ENCODE measurements at regions not wholly inside any gene's neighbourhood (a gene's known extent, or its start where the extent isn't known, plus 50 kb on each side); places are given as distances from the start of the nearest gene placed in this dataset.

- no peak for DNase-seq (ENCODE audit: low spot score)
Measured at GRCh38 chr6:147035886-147036285, 168.3 kb upstream of the STXBP5 start.

- DNase-seq (ENCODE audit: low spot score), result no peak
Measured at GRCh38 chr6:147037881-147038280, 166.3 kb upstream of the STXBP5 start.

DNA sequence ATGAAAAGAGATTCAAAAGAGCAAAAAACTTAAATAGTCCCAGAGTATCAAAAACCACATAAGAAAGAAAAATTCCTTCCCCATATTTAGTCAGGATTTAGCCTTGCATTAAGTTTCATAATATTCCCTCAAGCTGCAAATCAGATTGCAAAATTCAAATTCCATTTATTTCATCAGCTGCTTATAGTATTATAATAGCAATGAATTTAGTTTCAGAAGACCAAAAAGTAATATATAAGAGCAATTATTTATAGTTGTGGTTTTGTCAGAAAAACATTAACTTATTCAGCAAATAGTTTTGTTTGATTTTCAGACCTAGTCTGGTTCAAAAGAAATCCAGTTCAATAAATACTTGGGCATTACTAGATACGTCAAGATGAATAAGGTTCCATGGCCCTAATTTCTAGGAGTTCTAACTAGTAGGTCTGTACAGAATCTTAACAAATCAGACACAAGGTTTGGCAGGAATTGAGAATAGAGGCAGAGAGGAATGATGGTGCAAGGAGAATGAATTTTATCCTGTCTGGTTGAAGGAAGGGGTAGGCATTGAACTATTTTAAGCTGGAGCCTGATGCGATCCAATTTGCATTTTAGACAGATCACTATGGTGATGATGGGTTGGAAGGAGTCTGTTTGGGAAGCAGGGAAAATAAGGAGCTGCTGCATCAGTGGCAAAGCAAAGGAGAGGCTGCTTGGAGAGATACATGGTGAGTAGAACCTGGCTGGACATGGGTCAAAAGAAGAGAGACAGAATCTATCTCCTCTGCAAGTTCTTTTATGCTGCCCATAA lies 163.9 kb upstream of the STXBP5 start:
- no peak for DNase-seq (ENCODE audit: low spot score)

- DNase-seq (ENCODE audit: low spot score), result no peak
Measured at GRCh38 chr6:147042679-147043078, 161.5 kb upstream of the STXBP5 start.

GRCh38 chr6:147043994-147044477 lies 160.2 kb upstream of the STXBP5 start:
- no peak for DNase-seq (ENCODE audit: low spot score)

- DNase-seq (ENCODE audit: low spot score), result peak; percentile 18
Measured at GRCh38 chr6:147046141-147046877, 157.9 kb upstream of the STXBP5 start.

DNA sequence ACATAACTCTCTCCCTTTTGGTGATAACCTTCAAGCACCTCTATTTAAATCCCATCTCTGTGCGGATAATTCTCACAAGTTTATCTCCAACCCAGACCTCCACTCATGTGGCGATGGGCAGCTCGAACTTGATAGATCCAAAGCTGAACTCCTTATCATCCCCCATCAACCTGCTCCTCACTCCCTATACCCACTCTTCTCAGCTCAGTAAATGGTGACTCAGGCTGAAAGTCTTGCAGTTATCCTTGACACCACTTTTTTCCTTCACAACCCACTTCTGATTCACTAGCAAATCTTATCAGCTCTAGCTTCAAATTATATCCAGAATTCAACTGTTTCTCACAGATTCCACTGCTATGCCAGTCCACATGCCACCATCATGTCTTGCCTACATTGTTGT lies 155.3 kb upstream of the STXBP5 start:
- DNase-seq (ENCODE audit: low spot score), result no peak

DNA sequence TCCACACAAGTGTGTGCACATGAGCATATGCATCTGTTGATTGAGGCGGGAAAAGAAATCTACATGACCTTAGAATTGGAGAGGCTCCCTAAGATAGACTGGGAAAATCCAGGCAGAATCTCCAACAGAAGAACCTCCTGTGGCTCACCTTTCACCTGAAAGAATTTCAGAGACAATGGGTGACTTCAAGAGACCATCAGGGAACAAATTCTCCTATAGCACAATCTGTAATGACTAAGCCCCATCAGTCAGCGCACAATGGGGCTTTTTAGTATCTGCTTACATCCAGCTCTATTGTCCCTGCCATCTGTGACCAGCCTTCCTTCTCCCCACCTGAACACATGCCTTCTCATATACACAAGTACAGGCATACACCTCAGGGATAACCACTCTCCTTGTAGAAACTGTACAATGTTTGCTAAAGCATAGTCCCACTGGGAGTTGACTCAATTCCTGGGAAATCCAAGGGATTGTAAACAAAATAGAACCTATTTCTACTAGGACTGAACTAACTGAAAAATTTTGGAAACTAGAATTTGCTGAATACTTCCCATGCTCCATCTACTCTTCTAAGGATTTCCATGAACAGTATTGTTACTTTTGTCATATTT lies 150.8 kb upstream of the STXBP5 start:
- no peak for DNase-seq (ENCODE audit: low spot score)

- DNase-seq (ENCODE audit: low spot score), result no peak
Measured at GRCh38 chr6:147054158-147054557, 150.1 kb upstream of the STXBP5 start.

DNA sequence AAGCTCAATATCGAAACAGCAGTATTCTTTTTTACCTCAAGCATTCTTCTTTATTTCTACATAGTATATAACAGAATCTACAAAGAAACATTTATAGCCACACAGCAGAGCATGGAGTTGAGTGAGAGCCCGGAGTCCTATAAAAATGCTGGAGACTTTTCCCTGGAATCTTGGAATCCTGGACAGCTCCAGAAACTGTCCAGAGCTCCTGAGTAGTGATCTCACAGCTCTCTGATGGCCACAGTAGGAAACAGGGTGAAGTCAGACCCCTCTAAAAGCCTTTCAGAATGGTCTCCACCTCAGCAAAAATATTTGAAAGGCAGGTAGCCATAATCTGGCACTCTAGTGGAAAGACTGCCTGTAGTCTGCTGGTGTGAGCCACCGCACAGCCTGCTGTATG lies 149.3 kb upstream of the STXBP5 start:
- DNase-seq (ENCODE audit: low spot score), result no peak

DNA sequence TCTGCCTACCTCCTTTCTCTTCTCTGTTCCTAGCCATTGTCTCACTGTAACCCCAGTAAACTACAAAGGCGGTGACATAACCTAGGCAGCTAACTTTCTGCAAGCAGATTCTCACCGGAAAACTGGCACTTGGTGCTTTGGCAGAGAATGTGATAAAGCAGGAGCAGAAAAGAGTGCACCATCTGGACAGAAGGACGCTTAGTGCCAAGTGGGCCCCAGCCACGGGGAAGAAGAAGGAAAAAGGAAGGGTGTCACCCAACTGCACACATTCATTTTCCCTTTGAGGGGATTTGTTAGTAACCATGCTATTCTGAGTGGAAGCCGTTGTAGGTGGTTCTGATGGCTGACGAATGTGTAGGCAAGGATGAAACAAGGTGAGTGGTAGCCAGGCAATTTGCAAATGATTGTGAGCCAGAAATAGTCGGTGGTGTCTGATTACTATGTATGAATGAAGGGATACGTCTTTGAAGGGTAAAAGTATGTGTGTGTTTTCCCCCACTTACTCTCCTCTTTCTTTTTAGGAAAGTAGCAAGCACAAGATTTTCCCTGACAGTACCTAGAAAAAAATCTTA lies 148.3 kb upstream of the STXBP5 start:
- DNase-seq (ENCODE audit: low spot score), result no peak

DNA sequence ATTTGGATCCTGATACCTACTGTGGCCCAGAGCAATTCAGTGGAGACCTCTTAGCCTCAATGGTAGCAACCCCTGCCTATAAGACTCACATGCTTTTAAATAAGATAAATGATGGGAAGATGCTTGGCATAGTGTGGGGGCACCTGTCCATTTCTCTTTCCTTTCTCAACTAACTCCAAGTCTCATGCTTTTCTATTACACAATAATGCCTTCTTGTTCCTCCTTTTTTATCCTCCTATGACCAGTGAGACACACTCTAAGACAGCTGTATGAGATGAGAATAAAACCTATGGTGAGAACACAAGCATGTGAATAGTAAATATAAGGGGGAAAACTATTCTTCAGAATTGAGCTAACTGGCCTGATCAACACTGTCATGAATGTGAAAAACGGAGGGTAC lies 147.0 kb upstream of the STXBP5 start:
- DNase-seq (ENCODE audit: low spot score), result no peak

DNA sequence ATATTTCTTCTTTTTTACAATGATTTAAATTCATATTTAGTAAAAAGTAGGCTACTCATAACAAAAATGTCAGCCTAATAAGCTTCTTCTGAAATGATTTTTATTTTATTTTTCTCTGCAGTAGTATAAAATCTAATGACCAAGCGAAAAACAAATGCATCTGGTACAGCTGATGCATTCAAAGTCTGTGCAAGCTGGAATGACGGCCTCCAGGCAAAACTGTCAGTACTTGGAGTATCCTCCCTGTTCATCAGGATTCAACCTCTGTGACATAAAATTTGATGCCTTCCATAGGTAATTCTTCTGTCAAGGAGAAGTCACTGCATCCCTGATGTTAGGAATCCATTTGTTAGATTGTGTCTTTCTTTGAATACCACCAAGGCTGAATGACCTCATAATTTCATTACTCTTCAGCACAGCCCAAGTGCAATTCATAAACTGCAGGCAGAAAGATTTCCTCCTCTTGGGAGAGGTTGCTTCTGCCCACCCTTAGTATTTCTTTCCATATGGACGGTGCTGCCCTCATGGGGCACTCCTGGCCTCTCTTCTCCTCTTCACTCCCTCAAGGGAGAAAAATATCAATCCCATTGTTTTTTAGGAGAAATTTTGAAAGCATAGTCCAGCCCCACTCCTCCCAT lies 146.4 kb upstream of the STXBP5 start:
- no peak for DNase-seq (ENCODE audit: low spot score)

GRCh38 chr6:147058786-147059385 lies 145.3 kb upstream of the STXBP5 start:
- DNase-seq (ENCODE audit: low spot score), result no peak

GRCh38 chr6:147060636-147061035 lies 143.6 kb upstream of the STXBP5 start:
- no peak for DNase-seq (ENCODE audit: low spot score)

DNA sequence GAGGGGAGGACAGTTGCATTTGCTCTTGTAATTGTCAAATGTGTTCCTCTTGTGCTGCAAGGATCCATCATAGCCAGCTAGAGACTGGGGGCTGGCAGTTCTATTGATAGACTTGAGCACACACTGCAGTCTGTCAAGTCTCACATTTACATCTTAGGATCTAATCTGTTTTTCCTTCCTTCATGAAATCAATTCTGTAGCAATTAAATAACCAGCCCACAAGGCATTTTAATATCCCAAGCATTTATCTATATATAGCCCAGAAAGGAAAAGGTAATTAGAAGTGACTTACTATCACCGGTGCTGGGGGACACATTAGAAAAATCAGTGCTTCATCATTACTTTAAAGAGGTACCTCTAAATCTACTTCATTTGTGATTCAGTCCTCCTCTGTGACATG lies 143.0 kb upstream of the STXBP5 start:
- no peak for DNase-seq (ENCODE audit: low spot score)

GRCh38 chr6:147063469-147064031 lies 140.7 kb upstream of the STXBP5 start:
- no peak for DNase-seq (ENCODE audit: low spot score)

DNA sequence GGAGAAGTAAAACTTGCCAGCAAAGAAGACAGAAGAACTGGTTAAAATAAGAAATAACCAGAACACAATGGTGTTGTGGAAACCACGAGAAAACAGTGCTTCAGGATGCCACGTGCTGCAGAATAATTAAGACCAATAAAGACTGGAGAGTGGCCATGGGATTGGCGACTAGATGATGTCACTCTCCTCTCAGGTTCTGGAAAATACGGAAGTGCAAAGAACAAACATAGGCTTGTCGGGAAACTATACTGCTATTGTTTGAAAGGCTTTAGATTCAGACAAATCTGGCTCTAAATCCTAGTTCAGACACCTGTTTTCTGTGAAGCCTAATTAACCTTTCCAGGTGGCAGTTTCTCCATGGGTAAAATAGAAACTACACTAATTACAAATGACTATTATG lies 138.4 kb upstream of the STXBP5 start:
- DNase-seq (ENCODE audit: low spot score), result peak; percentile 45

GRCh38 chr6:147067184-147067583 lies 137.0 kb upstream of the STXBP5 start:
- no peak for DNase-seq (ENCODE audit: low spot score)

DNA sequence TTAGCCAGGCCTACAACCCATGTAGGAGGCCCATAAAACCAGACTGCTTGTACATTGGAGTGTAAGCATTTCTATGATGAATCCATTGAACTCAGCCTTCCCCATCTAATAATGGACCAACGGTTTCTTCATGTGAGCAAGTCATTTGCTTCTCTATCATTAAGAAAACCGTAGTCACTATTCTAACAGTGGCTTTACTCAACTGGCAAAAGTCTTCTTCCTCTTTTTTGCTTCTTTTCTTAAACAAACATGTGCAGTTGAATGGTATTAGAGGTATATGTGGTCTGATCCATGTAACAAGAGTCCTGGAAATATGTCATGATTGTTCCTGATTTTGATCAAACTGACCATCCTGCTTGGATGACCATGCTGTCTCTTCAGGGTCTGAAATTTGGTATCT lies 132.4 kb upstream of the STXBP5 start:
- no peak for DNase-seq (ENCODE audit: low spot score)

DNA sequence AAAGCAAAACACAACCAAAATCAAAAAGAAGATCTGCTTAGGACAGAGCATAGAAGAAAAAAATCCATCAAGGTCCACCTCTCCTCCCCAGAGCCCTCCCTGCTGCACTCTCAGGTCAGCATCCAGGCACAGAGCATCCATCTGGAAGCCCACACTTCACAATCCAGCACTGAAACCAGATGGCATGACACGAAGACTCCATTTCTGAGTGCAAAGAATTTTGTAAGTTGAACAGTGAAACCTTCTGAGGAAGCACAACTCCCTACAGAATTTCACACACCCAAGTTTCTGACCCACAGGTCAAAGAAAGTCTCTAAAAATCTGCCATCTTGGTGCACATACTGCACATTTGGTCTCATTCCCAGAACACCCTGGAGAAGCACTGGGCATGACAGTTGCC lies 128.8 kb upstream of the STXBP5 start:
- DNase-seq (ENCODE audit: low spot score), result no peak

Measured in pons (tissue), 1 donor.